ENCODE measurements at regions not wholly inside any gene's neighbourhood (a gene's known extent, or its start where the extent isn't known, plus 50 kb on each side); places are given as distances from the start of the nearest gene placed in this dataset.

DNA sequence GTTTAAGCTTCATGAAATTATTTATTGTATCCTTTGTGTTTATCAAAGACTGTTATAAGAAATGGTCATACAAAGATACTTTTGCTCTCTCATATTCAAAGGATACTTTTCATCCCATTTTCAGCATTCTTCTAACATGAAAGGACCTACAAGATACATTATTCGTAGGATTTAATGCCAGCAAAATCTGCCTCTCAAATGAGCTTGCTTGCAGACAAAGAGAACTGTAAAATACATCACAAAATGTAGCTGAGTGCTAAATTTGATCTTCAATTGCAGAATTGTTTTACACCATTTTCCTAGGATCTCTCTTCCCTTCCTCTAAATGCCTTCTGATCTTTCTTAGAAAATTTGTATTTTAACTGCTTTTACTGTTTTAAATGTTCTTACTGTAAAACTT, 333.0 kb upstream of the NAV3 start:
- DNase-seq (ENCODE audit: low read depth in 2 of 3, low spot score in 1 of 3): no peak

GRCh38 chr12:77496714-77497113, 334.0 kb upstream of the NAV3 start:
- DNase-seq (ENCODE audit: low read depth in 2 of 3, low spot score in 1 of 3): no peak

DNA sequence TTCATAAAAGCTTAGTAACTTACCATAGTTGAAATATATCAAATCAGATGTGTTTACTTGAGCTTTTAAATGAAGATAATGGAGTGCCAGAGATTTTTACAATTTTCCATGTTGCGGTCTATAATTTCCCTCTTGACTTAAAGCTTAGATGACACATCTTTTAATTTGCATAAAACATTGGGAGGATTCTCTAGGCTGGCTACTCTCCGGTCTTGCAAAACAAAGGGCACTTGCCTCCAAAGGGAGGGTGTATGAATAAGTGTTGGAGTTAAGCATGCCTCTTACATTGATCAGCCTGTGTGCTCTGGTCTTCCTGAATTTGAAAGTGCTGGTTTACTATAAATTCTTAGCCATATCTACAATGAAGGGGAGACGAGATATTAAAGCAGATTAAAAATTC, 336.4 kb upstream of the NAV3 start:
- no peak for DNase-seq (ENCODE audit: low read depth in 2 of 3, low spot score in 1 of 3)

GRCh38 chr12:77493302-77494168, 337.2 kb upstream of the NAV3 start:
- DNase-seq (ENCODE audit: low read depth in 2 of 3, low spot score in 1 of 3): no peak

DNA sequence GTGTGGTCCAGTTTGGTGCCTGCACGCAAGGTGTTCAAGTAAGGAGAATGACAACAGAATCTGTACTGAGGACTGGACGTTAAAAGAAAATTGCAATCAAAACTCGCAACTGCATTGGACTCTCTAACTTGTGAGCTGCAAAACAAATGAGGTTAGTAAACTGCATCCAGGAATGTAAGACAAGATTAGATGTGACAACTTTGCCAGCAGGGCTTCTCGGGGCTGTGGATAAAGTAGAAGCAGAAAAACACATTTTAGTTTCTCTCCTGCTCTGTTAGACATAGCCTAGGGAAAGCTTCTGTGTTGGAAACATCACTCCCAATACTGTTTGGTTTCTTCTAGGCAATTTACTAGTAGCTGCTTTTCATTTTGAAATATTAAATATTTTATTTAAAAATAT, 338.2 kb upstream of the NAV3 start:
- DNase-seq (ENCODE audit: low read depth in 2 of 3, low spot score in 1 of 3): no peak

DNA sequence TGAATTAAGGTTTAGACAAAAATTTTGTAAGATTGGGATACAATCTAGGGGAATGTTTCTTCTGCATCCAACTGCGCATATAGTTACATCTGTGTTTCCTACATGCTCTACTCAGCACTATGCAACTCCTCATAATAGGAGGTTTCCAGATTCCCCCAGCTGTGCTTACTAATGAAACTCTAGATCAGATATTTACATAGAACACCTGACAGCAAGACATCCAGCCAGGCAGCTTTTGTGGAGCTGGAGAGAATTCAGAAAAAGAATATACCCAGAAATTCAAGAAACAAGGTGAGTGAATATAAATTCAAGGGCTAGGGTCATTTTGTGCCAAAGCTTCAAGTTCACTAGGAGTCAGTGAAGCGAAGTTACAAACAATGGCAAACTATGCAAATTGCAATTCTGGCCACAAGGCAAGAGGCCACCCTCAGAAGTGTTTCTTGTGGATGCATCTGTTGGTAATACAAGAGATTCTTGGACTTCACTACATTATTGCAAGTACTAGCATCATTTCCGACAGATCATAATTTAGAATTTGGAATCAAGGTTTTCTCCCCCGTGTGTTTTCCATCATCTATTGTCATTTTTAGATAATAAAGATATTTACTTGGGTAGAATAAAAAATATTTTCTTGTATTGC, 341.2 kb upstream of the NAV3 start:
- no peak for DNase-seq (ENCODE audit: low read depth in 2 of 3, low spot score in 1 of 3)

- no peak for DNase-seq (ENCODE audit: low read depth in 2 of 3, low spot score in 1 of 3)
These were observed 342.6 kb upstream of the NAV3 start for GRCh38 chr12:77488041-77488620.

- DNase-seq (ENCODE audit: low read depth in 2 of 3, low spot score in 1 of 3): no peak
These were observed 343.8 kb upstream of the NAV3 start for GRCh38 chr12:77486872-77487271.

GRCh38 chr12:77485961-77486854, 344.5 kb upstream of the NAV3 start:
- no peak for DNase-seq (ENCODE audit: low read depth in 2 of 3, low spot score in 1 of 3)

GRCh38 chr12:77481687-77482086, 349.0 kb upstream of the NAV3 start:
- no peak for DNase-seq (ENCODE audit: low read depth in 2 of 3, low spot score in 1 of 3)

DNA sequence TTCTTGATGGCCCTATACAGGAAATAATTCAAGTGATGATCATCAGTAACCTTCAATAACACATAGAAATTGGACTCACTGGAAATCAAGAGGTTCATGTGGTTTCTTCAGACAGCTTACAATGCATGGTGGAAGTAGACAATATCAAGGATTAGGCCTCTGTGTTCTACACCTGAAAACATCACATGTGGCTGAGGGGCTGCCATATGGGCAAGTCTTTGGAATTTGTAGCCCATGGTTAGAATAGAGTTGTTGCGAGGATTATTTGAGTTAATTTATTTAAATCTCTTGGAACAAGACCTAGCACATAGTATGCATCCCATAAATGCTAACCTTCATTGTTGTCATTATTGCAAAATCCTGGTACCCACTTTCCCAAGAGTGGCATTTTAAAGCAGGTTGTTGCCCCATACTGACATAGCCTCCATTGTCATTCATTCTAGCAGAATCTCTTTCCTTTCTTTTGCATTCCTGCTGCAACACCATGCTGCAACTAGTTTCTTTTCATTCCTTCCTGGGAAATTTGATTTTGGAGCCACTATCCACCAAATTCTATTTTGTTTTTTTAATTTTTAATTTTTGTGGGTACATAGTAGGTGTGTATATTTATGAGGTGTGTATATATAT, 352.7 kb upstream of the NAV3 start:
- DNase-seq (ENCODE audit: low read depth in 2 of 3, low spot score in 1 of 3): no peak

GRCh38 chr12:77471801-77472200, 358.9 kb upstream of the NAV3 start:
- no peak for DNase-seq (ENCODE audit: low read depth in 2 of 3, low spot score in 1 of 3)

DNA sequence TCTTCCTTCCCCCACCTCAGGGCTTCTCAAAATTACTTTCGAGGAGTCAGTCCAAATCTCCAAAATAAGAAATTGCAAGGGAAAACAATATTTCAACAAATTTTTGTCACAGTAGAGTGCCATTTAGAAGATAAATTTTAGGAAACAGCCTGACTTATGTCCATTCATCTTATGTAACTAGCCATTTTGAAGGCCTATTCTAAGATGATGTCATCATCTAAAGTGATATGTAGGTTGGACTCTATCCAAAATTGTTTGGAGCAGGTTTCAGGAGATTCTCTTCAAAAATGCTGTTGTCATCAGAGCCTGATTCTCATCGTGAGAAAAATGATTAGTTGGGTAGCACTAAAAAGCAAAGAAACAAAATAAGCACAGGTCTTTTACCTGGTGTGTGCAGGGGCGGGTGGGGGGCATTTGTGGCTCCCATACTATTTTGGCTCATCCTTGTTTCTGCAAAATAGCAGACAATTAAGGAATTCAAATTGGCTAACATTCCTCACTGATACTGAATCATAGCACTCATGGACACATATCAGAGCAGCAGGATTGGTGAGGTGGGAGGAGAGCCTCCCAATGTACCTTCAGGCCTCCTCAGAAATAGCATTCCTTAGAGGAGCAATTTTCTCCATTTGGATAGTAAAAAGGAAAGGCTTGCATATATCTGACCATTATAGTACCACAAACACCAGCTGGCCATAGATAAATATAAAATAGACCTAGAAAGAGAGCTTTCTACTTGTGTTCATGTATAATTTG, 360.9 kb upstream of the NAV3 start:
- DNase-seq (ENCODE audit: low read depth in 2 of 3, low spot score in 1 of 3): no peak

DNA sequence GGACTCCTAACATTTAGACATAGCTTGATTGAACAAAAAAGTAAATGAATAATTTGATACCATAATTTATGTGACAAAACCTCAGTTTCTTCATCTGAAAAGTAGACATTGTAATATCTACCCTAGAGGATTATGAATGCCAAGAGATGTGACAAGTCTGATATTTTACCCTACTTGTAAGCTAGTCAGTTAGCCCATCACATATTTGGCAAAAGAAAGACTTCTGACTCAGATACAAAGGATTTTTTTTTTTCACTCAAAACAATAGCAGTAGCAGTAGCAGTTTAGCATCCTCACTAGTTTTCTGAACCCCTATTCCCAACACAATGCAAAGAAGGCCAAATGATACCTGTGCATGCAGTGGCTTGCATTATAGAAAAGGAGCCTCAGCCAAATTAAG, 377.3 kb upstream of the E2F7 start:
- DNase-seq (ENCODE audit: low read depth in 2 of 3, low spot score in 1 of 3): no peak

DNA sequence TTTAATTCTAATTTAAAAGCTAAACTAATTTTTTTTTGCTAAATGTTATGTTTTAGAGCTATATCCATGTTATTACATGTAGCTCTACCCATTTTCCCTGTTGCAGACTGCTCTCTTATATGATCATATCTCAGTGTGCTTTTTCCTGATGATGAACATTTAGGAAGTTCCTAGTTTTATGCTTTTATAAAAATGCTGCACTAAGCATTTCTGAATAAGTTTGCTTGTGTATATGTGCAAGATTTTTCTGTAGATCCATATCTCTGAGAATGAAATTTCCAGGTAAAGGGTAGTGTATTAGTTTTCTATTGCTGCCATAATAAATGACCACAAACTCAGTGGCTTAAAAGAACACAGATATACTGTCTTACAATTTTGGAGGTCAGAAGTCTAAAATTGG, 374.4 kb upstream of the E2F7 start:
- DNase-seq (ENCODE audit: low read depth in 2 of 3, low spot score in 1 of 3): no peak

- DNase-seq (ENCODE audit: low read depth in 2 of 3, low spot score in 1 of 3): no peak
These were observed 373.3 kb upstream of the E2F7 start for GRCh38 chr12:77438644-77439043.

DNA sequence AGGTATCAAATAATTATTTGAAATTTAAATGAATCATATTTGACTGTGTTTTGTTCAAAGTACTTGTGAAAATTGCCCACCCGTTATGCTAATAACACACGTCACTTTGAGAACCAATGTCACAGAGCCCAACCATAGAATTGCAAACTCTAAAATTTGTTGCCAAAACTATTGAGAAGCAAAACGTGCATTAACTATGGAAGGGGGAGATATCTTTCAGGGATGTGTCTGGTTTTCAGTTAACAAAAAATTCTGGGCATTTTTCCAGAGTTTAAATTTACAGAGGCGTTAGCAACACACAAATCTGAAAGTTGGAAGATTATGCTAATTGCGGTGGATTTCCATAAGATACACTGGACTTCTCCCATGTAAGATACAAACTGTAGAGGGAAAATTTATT, 371.8 kb upstream of the E2F7 start:
- no peak for DNase-seq (ENCODE audit: low read depth in 2 of 3, low spot score in 1 of 3)

GRCh38 chr12:77435446-77436091, 370.2 kb upstream of the E2F7 start:
- DNase-seq (ENCODE audit: low read depth in 2 of 3, low spot score in 1 of 3): no peak

GRCh38 chr12:77433799-77434198, 368.4 kb upstream of the E2F7 start:
- no peak for DNase-seq (ENCODE audit: low read depth in 2 of 3, low spot score in 1 of 3)

GRCh38 chr12:77429426-77429825, 364.1 kb upstream of the E2F7 start:
- DNase-seq (ENCODE audit: low read depth in 2 of 3, low spot score in 1 of 3): no peak

All from stimulated activated CD4-positive, alpha-beta T cell treated with anti-CD3 and anti-CD28 coated beads, Interleukin-12 subunit alpha, Interleukin-12 subunit beta, amount 100 ng/mL, for 48 hours (primary cell).